Transverse colon (tissue), 4 donors: ENCODE measurements at regions not wholly inside any gene's neighbourhood (a gene's known extent, or its start where the extent isn't known, plus 50 kb on each side); places are given as distances from the start of the nearest gene placed in this dataset.

Experiments
- DNase-seq: peaks from one replicate; pipeline ENCODE4 v3.0.0-alpha.2; 2019
- H3K27ac ChIP-seq, 4 donors: fragments of 200-600 bp; sonication (generic); 2 replicates each; pipeline ENCODE4 v1.5.1; 2016 to 2018; ENCODE audit warnings: inconsistent platforms in 4 of 4
- H3K27me3 ChIP-seq: fragments of 200-600 bp; sonication (generic); 2 replicates; pipeline ENCODE4 v1.5.1; 2017; ENCODE audit warnings: inconsistent platforms
- H3K36me3 ChIP-seq, 4 donors: fragments of 200-600 bp; sonication (generic); 2 replicates each; pipeline ENCODE4 v1.5.1; 2017 to 2019; ENCODE audit warnings: inconsistent platforms in 4 of 4
- H3K4me1 ChIP-seq, 4 donors: fragments of 200-600 bp; sonication (generic); 2 replicates each; pipeline ENCODE4 v1.5.1; 2017 to 2020; ENCODE audit warnings: inconsistent platforms in 4 of 4
- H3K4me3 ChIP-seq, 4 donors: fragments of 200-600 bp; sonication (generic); 1 replicate in 1 of 4; 2 replicates in 3 of 4; pipeline versions ENCODE4 v1.5.1 to v1.6.1; 2017 to 2019; ENCODE audit warnings: inconsistent platforms in 4 of 4
- H3K9me3 ChIP-seq, 2 donors: fragments of 200-600 bp; sonication (generic); 2 replicates each; pipeline ENCODE4 v1.5.1; 2017 to 2019; ENCODE audit warnings: inconsistent platforms in 2 of 2
- CTCF ChIP-seq, 5 experiments: fragments of 200-600 bp in 3 of 5; fragments of 450-650 bp in 2 of 5; sonication (generic) in 3 of 5; IDR thresholded peaks; 1 replicate in 2 of 5; 2 replicates in 3 of 5; pipeline ENCODE4 v1.5.1; 2016 to 2017; ENCODE audit warnings: antibody characterized with exemption in 5 of 5, inconsistent platforms in 3 of 5, mild to moderate bottlenecking in 2 of 5, moderate library complexity in 1 of 5
- EP300 ChIP-seq: sonication (generic); formaldehyde crosslinking; IDR thresholded peaks from one replicate; pipeline ENCODE4 v1.6.1; 2017; ENCODE audit warnings: antibody characterized with exemption, low read depth
- POLR2A ChIP-seq: fragments of 450-650 bp; IDR thresholded peaks from one replicate; pipeline ENCODE4 v1.6.1; 2016; ENCODE audit warnings: antibody characterized with exemption, mild to moderate bottlenecking, moderate library complexity
- POLR2AphosphoS5 ChIP-seq, 3 donors: sonication (generic); formaldehyde crosslinking; IDR thresholded peaks; one replicate each; pipeline ENCODE4 v1.6.1; 2016; ENCODE audit warnings: antibody characterized with exemption in 3 of 3
- WGBS, 2 donors: methylation state at CpG; one replicate each; pipeline ENCODE4 v1.1.5; 2018; ENCODE audit warnings: low coverage in 1 of 2; 5-methylcytosine and 5-hydroxymethylcytosine counted together
- in situ Hi-C, 4 donors: fragments of 200-750 bp; cut with MboI; loops; one replicate each; pipeline versions ENCODE4 v1.15.0 to v1.15.1; 2017; ENCODE audit warnings: low sequenced_read_pairs in 3 of 4, low pct_ligation_motif_present in 1 of 4, low pct_unique_long_range_greater_than_20kb in 1 of 4
- intact Hi-C: fragments of 100-400 bp; cut with DNase I; formaldehyde crosslinking; loops from one replicate; pipeline ENCODE4 v1.15.1; 2023; ENCODE audit warnings: low total_unique reads

GRCh38 chr19:23531976-23532375 is 136.7 kb upstream of the ZNF91 start:
- no peak for DNase-seq
- H3K36me3 ChIP-seq, result no peaks in the 10 kb centered on the region
- in situ Hi-C loops, result no loop called here
- intact Hi-C loops, result no loop called here
- H3K9me3 ChIP-seq, result peaks cover 4 to 5% of the 10 kb centered on the region in 2 donors
- no peaks in the 10 kb centered on the region for H3K27me3 ChIP-seq
- H3K4me3 ChIP-seq, result no peak overlapping the region
- no peak overlapping the region for H3K27ac ChIP-seq
- no peaks in the 10 kb centered on the region for H3K4me1 ChIP-seq
- TF ChIP-seq EP300 (no peak), POLR2AphosphoS5 (IDR thresholded peaks at IDR 0.05) (no peak), POLR2A (no peak), CTCF (IDR thresholded peaks at IDR 0.05) (no peak)
- 67 to 100% methylated on average over 1 of the region's 1 CpG for WGBS, 2 donors

- H3K36me3 ChIP-seq, result no peaks in the 10 kb centered on the region
- TF ChIP-seq POLR2A, result no peak
- no peak for TF ChIP-seq CTCF (IDR thresholded peaks at IDR 0.05)
- TF ChIP-seq POLR2AphosphoS5 (IDR thresholded peaks at IDR 0.05), result no peak
- TF ChIP-seq EP300, result no peak
- no peaks in the 10 kb centered on the region for H3K4me1 ChIP-seq
- no peak overlapping the region for H3K27ac ChIP-seq
- WGBS, 2 donors, result 60 to 80% methylated on average over 1 to 2 of the region's 2 CpGs
- in situ Hi-C loops, result no loop called here
- no peak overlapping the region for H3K4me3 ChIP-seq
- no peak for DNase-seq
- no peaks in the 10 kb centered on the region for H3K27me3 ChIP-seq
- peaks cover 4 to 7% of the 10 kb centered on the region in 2 donors for H3K9me3 ChIP-seq
- intact Hi-C loops, result no loop called here
Measured at GRCh38 chr19:23531231-23531790, 136.0 kb upstream of the ZNF91 start.

- in situ Hi-C loops, result no loop called here
- DNase-seq, result no peak
- TF ChIP-seq EP300 (no peak), POLR2AphosphoS5 (IDR thresholded peaks at IDR 0.05) (no peak)
- Histone ChIP-seq H3K9me3 (peaks cover 2 to 9% of the 10 kb centered on the region in 2 donors), H3K4me3 (no peak overlapping the region), H3K27ac (no peak overlapping the region), H3K4me1 (peaks cover 0 to 2% (median 0%) of the 10 kb centered on the region in 4 donors), H3K27me3 (no peaks in the 10 kb centered on the region), H3K36me3 (no peaks in the 10 kb centered on the region)
- intact Hi-C loops, result no loop called here
Measured at GRCh38 chr19:23528376-23528775, 133.1 kb upstream of the ZNF91 start.

GRCh38 chr19:23527797-23528196 is 132.5 kb upstream of the ZNF91 start:
- Histone ChIP-seq H3K27me3 (no peaks in the 10 kb centered on the region), H3K9me3 (peaks cover 0 to 9% of the 10 kb centered on the region in 2 donors), H3K36me3 (no peaks in the 10 kb centered on the region), H3K4me3 (no peak overlapping the region), H3K4me1 (peaks cover 0 to 2% (median 0%) of the 10 kb centered on the region in 4 donors), H3K27ac (no peak overlapping the region)
- in situ Hi-C loops, result no loop called here
- intact Hi-C loops, result no loop called here
- DNase-seq, result no peak
- WGBS, 2 donors, result 60 to 61% methylated on average over 2 of the region's 2 CpGs
- TF ChIP-seq CTCF (IDR thresholded peaks at IDR 0.05), result no peak
- no peak for TF ChIP-seq EP300

- WGBS, 2 donors, result 72 to 83% methylated on average over 1 to 4 of the region's 4 CpGs
- Histone ChIP-seq H3K36me3 (no peaks in the 10 kb centered on the region), H3K27ac (peak overlapping the region in 1 of 4 donors; percentile 68), H3K27me3 (no peaks in the 10 kb centered on the region), H3K9me3 (peaks cover 0 to 9% of the 10 kb centered on the region in 2 donors), H3K4me3 (no peak overlapping the region), H3K4me1 (peaks cover 0 to 2% (median 0%) of the 10 kb centered on the region in 4 donors)
- intact Hi-C loops (no loop called here), in situ Hi-C loops (no loop called here)
- TF ChIP-seq POLR2AphosphoS5 (IDR thresholded peaks at IDR 0.05) (no peak), POLR2A (no peak), CTCF (IDR thresholded peaks at IDR 0.05) (no peak), EP300 (no peak)
- no peak for DNase-seq
Measured at GRCh38 chr19:23526302-23526701, 131.0 kb upstream of the ZNF91 start.
